COLO829 (cell line): ENCODE measurements at regions not wholly inside any gene's neighbourhood (a gene's known extent, or its start where the extent isn't known, plus 50 kb on each side); places are given as distances from the start of the nearest gene placed in this dataset.

Source experiments
- DNase-seq: peaks from one replicate; pipeline ENCODE4 v3.0.0; 2012; ENCODE audit warnings: low spot score

DNA sequence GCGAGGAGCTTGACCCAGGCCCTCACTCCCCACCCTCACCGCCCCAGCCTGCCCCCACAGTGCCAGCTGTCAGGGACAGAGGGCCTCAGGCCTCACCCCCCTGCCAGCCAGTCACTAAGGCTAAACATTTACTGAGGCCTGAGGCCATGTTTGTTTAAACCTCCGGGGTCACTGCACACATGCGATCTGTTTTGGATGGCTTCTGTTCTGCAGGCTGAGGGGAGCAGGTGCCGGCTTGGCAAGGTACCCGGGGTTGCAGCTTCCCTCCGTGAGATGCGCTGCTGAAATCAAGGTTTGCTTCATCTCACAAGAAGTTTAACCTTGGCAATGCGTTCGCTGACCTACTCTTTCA, 103.3 kb upstream of the BOD1 start:
- no peak for DNase-seq

DNA sequence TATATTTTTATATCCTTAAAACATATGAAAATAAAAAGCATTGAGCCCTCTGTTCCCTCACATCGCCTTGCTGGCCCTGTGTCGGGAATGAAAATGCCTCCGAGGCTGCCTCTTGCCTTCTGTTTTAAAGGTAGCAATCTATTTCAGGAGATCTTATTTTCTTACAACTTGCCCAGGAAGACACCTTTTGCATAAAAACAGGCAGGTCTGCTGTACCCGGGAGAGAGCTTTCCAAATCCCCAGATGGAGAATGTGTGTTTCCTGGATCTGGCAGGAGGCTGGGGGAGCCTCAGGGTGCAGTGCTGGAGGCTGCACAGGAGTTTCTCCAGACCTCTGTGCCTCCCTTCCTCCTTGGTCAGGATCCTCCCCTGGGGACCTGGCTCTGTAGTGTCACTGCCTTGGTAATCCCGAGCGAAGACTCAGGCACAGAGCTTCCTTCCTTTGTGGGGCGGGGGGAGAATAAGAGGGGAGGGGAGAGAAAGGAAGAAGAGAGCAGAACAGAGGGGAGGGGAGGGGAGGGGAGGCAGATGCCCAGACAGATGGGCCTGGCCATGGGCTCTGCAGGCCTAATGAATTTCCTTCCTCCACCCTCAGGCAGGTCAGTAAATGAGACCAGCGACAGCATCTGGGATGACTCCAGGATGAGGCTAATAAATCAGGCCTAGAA, 104.0 kb upstream of the BOD1 start:
- no peak for DNase-seq

GRCh38 chr5:173720953-173721600, 104.6 kb upstream of the BOD1 start:
- no peak for DNase-seq

DNA sequence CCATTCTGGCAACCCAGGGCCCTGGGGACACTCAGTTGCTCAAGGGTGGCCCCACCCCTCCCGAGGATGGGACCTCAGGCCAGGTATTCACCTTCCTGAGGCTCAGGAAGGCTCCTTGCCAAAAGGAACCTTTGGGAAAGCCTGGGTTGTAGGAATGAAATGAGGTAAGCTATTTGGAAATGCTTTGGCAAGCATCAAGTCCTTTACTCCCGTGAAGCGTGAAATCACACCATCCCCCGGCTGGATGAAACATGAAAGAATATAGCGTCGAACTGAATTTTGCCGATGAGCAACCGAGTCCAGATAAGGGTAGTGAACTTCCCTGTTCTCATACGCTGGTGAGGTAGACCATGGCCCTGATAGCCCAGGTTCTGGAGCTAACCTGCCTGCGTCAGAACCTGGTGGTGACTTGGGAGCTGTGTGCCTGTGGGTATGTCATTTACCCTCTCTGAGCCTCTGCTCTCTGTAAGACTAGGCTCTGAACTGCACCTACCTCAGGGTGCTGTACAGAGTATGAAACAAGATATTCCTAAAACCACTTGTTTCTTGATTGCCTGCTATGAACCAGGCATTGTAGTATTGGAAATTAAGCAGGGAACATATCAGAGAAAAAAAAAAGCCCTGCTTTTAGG, 105.3 kb upstream of the BOD1 start:
- DNase-seq = no peak

- DNase-seq = no peak
Observed at GRCh38 chr5:173726846-173727557, 110.6 kb upstream of the BOD1 start.

DNA sequence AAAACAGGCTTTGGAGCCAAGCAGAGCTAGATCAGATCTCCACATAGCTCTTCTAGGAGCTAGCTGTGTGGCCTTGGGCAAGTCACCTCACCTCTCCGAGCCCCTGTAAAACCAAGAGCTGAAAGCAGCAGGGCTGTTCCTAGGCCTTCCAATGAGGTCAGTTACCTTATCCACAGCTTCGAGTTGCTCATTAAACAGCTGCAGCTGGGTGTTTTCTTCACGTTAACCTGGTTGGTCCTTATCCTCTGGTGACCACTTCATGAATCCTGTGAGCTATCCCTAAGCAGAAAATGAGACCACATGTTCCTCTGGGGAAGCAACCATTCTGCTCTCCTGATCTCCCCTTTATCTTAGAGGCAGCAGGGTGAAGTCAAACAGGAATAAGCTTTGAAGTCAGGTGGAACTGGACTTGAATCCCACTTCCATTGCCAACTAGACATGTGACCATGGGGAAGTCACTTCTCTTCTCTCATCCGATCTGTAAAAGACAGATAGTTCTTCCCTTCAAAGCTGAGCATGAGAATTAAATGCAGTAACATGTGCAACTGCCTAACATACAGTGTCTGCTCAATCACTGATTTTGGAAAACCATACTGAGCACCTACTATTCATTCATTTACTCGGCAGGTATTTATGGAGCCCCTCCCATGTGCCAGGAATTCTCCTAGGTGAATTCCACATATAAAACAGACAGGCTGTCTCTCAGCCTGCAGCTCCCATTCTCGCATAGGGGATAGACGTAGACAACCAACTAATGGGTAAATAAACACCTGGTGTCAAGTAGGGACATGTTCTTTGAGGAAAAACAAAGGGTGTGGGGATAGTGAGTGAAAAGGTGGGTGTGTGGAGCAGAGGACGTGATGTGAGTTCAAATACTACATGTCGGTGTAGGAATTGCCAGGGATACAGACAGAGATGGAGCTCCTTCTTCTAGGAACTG, 111.7 kb upstream of the BOD1 start:
- no peak for DNase-seq

- DNase-seq = no peak
Observed at GRCh38 chr5:173729079-173729765, 112.8 kb upstream of the BOD1 start.

DNA sequence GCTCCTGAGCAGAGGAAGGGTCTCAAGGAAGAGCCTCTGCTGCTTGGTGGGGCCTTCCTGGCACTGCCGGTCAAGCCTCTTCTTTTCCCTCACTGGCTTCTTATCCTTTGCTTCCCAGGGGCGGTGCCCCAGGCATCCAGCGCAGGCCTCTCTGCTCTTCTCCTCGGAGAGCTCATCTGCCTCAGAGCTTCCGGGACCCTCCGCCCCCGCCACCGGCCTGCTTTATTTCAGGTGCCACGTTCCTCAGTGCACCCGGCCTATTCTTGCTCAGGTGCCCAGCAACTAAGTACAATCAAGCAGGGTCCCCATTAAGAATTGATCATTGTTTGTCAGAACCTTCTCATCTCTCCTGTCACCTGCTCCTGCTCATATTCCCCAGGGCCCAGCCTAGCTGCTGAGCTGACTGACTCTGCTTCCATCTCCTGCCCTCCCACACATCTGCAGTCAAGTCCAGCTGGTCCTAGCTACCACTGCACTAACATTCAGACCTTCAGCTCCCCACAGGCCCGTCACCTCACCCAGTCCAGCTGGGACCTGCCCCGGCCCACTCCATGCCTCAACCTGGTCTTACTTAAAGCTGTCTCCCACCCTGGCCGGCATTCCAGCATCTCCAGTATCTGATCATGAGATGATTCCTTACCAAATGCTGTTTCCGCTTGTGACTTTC, 114.3 kb upstream of the BOD1 start:
- DNase-seq = no peak

- DNase-seq = no peak
Observed at GRCh38 chr5:173733021-173733420, 116.6 kb upstream of the BOD1 start.

- no peak for DNase-seq
Observed at GRCh38 chr5:173733425-173733824, 117.0 kb upstream of the BOD1 start.

DNA sequence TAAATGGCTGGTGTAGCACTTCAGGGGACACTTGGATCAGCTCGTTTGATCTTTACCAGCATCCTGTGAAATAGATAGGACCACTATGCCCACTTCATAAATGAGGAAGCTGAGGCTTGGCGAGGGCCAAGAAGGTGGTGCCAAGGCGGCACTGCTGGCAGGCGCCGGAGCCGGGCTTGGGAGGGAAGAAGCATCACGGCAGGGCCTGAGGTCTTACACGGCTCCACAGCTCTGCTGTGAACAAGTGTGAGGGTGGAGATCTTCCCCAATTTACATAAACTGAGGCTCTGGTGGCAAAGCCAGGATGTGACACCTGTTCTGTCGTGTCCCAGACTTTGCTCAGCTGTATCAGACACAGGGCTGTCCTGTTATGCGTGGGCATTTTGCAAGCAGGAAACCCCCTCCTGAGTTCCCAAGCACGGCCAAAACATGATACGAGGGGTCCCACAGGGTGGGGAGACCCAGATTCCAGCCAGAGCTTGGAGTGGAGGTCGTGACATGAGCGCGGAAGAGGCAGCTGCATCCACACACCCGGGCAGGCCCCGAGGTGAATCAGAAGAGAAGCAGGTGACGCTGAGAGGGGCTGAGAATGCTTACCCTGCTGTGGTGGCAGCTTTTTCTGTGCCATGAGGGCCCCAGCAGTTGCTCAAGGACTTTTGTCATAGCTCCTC, 117.5 kb upstream of the BOD1 start:
- DNase-seq = no peak

- no peak for DNase-seq
Observed at GRCh38 chr5:173734716-173735115, 118.3 kb upstream of the BOD1 start.

- no peak for DNase-seq
Observed at GRCh38 chr5:173735184-173735583, 118.7 kb upstream of the BOD1 start.

GRCh38 chr5:173735691-173736090, 119.2 kb upstream of the BOD1 start:
- no peak for DNase-seq

DNA sequence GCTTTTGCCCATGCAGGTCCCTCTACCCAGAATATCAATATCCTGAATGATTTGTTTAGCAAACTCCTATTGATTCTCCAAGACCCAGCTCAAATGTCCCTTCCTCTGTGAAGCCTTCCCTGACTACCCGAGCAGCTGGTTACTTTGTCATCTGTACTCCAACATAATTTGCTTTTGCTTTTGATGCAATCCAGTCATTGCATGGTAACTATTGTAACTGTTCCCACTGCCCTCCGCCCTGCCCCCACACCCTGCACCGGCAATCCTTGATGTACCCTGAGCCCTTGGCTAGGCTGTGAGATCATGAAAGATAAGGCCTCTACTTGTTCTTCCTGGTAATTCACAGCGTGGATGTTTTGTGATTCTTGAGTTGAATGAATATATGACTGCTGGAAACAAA, 119.9 kb upstream of the BOD1 start:
- DNase-seq = no peak

- DNase-seq = no peak
Observed at GRCh38 chr5:173736923-173737412, 120.5 kb upstream of the BOD1 start.

GRCh38 chr5:173739741-173740140, 123.3 kb upstream of the BOD1 start:
- DNase-seq = no peak

DNA sequence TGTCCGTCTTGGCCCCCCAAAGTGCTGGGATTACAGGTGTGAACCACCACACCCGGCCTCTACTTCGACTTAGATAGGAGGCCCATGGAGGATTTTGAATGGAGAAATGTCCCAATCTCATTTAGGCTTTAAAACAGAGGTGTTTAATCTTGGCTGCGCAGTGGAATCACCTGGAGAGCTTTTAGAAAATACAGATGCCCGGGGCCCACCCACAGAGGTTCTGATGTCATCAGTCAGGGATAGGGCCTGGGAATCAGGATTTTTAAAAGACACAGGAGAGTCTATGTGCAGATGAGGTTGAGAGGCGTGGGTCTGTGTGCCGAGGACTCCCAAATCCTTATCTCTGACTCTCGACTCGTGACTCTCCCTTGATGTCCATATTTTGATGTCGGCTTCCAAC, 124.0 kb upstream of the BOD1 start:
- DNase-seq = no peak

DNA sequence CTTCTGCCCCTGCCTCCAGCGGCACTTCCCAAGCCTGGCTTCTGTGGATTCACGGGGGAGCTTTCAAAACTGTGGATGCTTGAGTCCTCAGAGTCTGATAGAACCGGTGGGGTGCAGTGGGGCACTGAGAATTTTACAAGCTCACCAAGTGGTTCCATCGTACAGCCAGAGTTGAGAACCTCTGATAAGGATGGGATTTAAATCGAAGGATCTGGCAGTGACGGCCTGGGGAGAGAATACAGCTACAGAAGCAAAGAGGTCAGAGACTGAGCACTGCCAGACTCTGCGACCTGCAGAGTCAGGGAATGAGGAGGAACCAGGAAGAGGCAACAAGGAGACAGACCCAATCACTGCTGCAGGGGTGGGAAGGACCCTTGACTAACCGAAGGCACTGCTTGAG, 124.6 kb upstream of the BOD1 start:
- DNase-seq = no peak
